ENCODE measurements at regions not wholly inside any gene's neighbourhood (a gene's known extent, or its start where the extent isn't known, plus 50 kb on each side); places are given as distances from the start of the nearest gene placed in this dataset.

- TF ChIP-seq, protein P1, sequence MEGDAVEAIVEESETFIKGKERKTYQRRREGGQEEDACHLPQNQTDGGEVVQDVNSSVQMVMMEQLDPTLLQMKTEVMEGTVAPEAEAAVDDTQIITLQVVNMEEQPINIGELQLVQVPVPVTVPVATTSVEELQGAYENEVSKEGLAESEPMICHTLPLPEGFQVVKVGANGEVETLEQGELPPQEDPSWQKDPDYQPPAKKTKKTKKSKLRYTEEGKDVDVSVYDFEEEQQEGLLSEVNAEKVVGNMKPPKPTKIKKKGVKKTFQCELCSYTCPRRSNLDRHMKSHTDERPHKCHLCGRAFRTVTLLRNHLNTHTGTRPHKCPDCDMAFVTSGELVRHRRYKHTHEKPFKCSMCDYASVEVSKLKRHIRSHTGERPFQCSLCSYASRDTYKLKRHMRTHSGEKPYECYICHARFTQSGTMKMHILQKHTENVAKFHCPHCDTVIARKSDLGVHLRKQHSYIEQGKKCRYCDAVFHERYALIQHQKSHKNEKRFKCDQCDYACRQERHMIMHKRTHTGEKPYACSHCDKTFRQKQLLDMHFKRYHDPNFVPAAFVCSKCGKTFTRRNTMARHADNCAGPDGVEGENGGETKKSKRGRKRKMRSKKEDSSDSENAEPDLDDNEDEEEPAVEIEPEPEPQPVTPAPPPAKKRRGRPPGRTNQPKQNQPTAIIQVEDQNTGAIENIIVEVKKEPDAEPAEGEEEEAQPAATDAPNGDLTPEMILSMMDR (IDR thresholded peaks at IDR 0.05) = no peak
- no peak for TF ChIP-seq POLR2AphosphoS5 (IDR thresholded peaks at IDR 0.05)
These were observed 106.5 kb downstream of the TPRA1 start for GRCh38 chr3:127483902-127484591.
